Duodenal mucosa (tissue), 2 donors: ENCODE measurements at regions not wholly inside any gene's neighbourhood (a gene's known extent, or its start where the extent isn't known, plus 50 kb on each side); places are given as distances from the start of the nearest gene placed in this dataset.
"Not testable (repeated sequence)": the region's sequence is repeated elsewhere in the genome, so short reads cannot be mapped to it uniquely, and the experiment has no call there.

Experiments used
- H3K27ac ChIP-seq: one replicate; pipeline ENCODE4 v1.7.0; 2013; ENCODE audit warnings: low read depth, low read length
- H3K27me3 ChIP-seq, 2 donors: one replicate each; pipeline ENCODE4 v1.7.0; 2013; ENCODE audit warnings: low read length in 2 of 2, control low read depth in 1 of 2; ENCODE audit not compliant: insufficient read depth in 2 of 2, control insufficient read depth in 1 of 2
- H3K36me3 ChIP-seq, 2 donors: one replicate each; pipeline ENCODE4 v1.7.0; 2013; ENCODE audit warnings: low read length in 2 of 2, control low read depth in 1 of 2; ENCODE audit not compliant: insufficient read depth in 2 of 2, control insufficient read depth in 1 of 2
- H3K4me1 ChIP-seq, 2 donors: one replicate each; pipeline ENCODE4 v1.7.0; 2013; ENCODE audit warnings: low read length in 2 of 2, control low read depth in 1 of 2; ENCODE audit not compliant: insufficient read depth in 2 of 2, control insufficient read depth in 1 of 2
- H3K4me3 ChIP-seq, 2 donors: one replicate each; pipeline ENCODE4 v1.7.0; 2013; ENCODE audit warnings: low read length in 2 of 2, low read depth in 1 of 2
- H3K9ac ChIP-seq, 2 donors: one replicate each; pipeline ENCODE4 v1.7.0; 2013; ENCODE audit warnings: low read length in 2 of 2, low read depth in 1 of 2
- H3K9me3 ChIP-seq, 2 donors: one replicate each; pipeline ENCODE4 v1.7.0; 2013; ENCODE audit warnings: low read length in 2 of 2, control low read depth in 1 of 2; ENCODE audit not compliant: control insufficient read depth in 1 of 2

DNA sequence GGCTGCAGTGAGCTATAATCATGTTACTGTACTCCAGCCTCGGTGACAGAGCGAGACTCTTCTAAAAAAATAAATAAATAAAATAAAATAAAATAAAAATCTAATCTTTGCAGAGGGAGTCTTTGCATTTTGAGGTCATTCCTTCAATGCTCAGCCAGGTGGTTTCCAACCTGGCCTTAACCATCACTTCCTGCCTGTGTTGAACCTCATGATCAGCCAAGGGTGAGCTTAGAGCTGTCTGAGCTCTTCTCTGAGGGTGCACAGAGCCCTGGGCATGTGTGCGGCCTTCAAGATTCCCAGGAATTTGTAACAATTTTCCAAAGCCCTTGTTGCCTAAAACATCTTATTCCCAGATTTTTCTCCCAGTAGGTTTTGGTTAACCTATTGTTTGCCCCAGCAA lies 94.3 kb downstream of the KCNJ12 start:
- H3K9me3 ChIP-seq, H3K27me3 ChIP-seq, H3K9ac ChIP-seq, H3K36me3 ChIP-seq, H3K4me1 ChIP-seq, H3K27ac ChIP-seq, H3K4me3 ChIP-seq: not testable (repeated sequence)

DNA sequence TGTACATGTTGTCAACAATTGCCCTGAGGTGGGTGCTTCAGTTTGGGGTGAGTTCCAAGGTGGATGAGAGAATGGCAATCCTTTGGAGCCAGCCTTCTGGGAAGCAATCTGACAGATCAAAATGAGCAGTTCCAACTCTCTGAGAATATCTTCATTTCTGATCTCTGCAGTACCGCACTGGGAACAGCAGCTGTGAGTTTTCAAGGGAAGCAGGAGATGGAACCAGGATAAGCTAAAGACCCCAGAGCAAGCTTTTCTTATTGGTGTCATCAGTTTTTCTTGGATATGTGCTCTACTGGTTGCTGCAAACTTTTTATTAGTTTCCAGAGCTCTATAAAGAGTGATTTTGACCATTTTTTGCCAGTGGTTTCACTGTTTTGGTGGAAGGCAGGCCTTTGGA lies 94.7 kb downstream of the KCNJ12 start:
- H3K27me3 ChIP-seq, result peaks cover 0 to 2% of the 10 kb centered on the region in 2 donors
- H3K27ac ChIP-seq, result no peak overlapping the region
- H3K9ac ChIP-seq, result no peak overlapping the region
- H3K36me3 ChIP-seq, result no peaks in the 10 kb centered on the region
- no peak overlapping the region for H3K4me3 ChIP-seq
- no peaks in the 10 kb centered on the region for H3K4me1 ChIP-seq
- no peaks in the 10 kb centered on the region for H3K9me3 ChIP-seq

DNA sequence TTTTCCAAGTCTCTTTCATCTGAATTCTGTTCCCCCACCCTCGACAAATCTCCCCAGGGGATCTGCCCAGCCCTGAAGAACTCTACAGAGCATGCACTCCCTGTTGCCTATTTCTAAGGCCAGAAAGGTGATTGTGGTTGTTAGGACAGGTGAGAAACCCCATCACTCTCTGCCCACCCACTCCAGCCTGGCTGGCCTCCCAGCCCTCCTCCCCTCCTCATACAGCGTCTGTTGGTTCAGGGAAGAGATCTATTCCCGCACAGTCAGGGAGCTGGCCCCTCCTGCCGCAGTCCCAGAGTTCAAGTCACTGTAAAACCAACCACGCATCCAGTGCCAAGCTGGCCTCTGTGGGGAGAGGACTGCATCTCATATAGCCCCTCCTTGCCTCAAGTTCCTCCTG lies 98.7 kb downstream of the KCNJ12 start:
- no peak overlapping the region for H3K4me3 ChIP-seq
- no peaks in the 10 kb centered on the region for H3K36me3 ChIP-seq
- no peak overlapping the region for H3K9ac ChIP-seq
- H3K9me3 ChIP-seq, result peaks cover 8 to 9% of the 10 kb centered on the region in 2 donors
- peaks cover 0 to 2% of the 10 kb centered on the region in 2 donors for H3K27me3 ChIP-seq
- no peak overlapping the region for H3K27ac ChIP-seq
- no peaks in the 10 kb centered on the region for H3K4me1 ChIP-seq

DNA sequence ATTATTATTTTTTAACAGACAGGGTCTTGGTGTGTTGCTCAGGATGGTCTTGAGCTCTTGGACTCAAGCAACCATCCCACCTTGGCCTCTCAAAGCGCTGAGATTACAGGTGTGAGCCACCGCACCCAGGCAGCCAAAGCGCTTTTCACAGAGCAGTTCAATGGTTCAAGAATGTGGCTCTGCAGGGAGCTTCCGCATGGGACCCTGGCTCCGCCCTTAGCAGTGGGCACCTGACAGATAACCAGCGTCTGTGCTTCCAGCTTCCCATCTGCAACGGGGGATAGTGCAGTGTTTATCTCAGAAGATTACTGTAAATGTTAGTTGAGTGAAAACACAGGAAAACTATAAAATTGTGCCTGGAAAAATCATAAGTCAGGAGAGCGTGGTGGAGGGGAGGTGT lies 99.4 kb downstream of the KCNJ12 start:
- no peak overlapping the region for H3K27ac ChIP-seq
- H3K4me1 ChIP-seq, result no peaks in the 10 kb centered on the region
- peaks cover 8 to 9% of the 10 kb centered on the region in 2 donors for H3K9me3 ChIP-seq
- no peak overlapping the region for H3K9ac ChIP-seq
- H3K36me3 ChIP-seq, result no peaks in the 10 kb centered on the region
- peaks cover 0 to 2% of the 10 kb centered on the region in 2 donors for H3K27me3 ChIP-seq
- no peak overlapping the region for H3K4me3 ChIP-seq

DNA sequence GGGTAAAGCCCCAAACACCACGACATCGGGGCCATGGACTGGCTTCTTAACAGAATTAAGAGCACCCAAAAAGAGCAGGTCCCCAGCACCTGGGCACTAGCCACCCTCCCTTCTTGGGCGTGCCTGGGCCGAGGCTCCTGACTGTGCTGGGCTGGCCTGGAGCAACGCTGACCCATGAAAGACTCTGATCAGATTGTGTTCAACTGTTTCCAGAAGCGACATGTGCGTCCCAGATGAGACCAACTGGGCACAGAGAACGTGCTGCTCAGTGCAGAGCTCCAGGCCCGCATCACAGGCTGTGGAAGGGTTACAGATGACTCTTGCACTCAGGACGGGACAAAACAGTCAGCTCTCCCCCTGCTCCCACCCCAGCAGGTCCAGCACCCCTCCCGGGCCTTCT lies 100.7 kb downstream of the KCNJ12 start:
- H3K9ac ChIP-seq, result no peak overlapping the region
- no peak overlapping the region for H3K4me3 ChIP-seq
- H3K4me1 ChIP-seq, result no peaks in the 10 kb centered on the region
- H3K27me3 ChIP-seq, result peaks cover 0 to 2% of the 10 kb centered on the region in 2 donors
- no peak overlapping the region for H3K27ac ChIP-seq
- H3K9me3 ChIP-seq, result peaks cover 8 to 9% of the 10 kb centered on the region in 2 donors
- no peaks in the 10 kb centered on the region for H3K36me3 ChIP-seq

DNA sequence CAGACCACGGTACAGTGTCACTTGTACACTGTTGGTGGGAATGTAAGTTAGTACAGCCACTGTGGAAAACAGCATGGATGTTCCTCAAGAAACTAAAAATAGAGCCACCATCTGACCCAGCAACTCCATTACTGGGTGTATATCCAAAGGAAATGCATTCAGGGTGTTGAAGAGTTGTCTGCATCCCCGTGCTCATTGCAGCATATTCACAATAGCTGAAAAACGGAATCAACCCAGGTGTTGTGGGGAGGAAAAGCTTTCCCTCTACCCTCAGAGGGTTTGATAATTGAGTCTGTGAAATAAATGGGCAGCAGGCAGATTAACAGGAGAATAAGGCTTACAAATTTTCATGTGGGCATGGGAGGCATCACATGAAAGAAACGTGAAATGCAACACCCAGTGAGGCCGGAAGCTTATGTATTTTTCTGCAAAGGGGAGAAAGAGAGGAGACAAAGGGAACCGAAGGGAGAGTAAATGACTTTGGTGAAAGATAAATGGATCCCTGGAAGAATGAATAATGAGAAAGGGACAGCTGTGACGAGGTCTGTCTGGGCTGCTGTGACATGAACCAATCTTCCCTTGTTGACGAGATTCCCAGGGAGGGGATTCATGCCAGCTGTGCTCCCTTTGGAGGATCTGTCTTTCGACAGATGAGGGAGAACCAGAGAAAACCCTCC lies 106.2 kb downstream of the KCNJ12 start:
- Histone ChIP-seq H3K4me1 (no peaks in the 10 kb centered on the region), H3K4me3 (no peak overlapping the region), H3K36me3 (no peaks in the 10 kb centered on the region), H3K27ac (no peak overlapping the region), H3K9ac (no peak overlapping the region), H3K27me3 (peaks cover 0 to 12% of the 10 kb centered on the region in 2 donors), H3K9me3 (peaks cover 8 to 9% of the 10 kb centered on the region in 2 donors)

DNA sequence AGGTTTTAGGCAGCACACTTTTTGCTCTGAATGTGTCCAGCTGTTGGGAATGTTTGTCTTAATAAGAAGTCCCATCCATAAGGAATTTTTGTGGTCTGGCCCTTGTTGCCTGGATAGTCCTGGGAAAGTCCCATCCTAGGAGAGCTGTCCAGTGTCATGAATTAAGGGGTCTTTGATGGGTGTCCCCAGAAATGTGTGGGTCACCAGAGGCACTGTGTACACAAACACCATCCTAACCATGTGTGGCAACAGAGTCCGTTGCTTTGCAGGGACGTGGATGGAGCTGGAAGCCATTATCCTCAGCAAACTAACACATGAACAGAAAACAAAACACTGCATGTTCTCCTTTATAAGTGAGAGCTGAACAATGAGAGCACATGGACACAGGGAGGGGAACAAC lies 111.9 kb downstream of the KCNJ12 start:
- not testable (repeated sequence) for H3K27ac ChIP-seq

DNA sequence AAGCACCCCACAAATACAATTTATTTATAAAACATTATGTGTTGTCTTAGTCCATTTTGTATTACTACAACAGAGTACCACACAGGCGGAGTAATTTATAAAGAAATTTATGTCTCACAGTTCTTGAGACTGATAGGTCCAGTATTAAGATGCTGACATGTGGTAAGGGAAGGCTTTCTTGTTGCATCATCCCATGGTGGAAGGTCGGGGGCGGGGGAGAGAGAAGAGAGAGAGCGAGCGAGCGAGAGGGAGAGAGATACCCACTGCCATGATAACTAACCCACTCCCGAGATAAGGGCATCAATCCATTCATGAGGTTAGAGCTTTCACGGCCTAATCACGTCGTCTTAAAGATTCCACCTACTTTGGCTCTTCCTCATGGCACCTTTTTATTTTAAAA lies 117.8 kb downstream of the KCNJ12 start:
- Histone ChIP-seq H3K9ac (no peak overlapping the region), H3K27ac (no peak overlapping the region), H3K4me3 (no peak overlapping the region), H3K4me1 (no peaks in the 10 kb centered on the region), H3K36me3 (no peaks in the 10 kb centered on the region), H3K9me3 (no peaks in the 10 kb centered on the region), H3K27me3 (peaks cover 0 to 7% of the 10 kb centered on the region in 2 donors)

More for the DNA sequence above, 111.9 kb downstream of the KCNJ12 start:
- not testable (repeated sequence) for H3K27me3 ChIP-seq, H3K36me3 ChIP-seq, H3K9ac ChIP-seq, H3K4me1 ChIP-seq, H3K9me3 ChIP-seq, H3K4me3 ChIP-seq

DNA sequence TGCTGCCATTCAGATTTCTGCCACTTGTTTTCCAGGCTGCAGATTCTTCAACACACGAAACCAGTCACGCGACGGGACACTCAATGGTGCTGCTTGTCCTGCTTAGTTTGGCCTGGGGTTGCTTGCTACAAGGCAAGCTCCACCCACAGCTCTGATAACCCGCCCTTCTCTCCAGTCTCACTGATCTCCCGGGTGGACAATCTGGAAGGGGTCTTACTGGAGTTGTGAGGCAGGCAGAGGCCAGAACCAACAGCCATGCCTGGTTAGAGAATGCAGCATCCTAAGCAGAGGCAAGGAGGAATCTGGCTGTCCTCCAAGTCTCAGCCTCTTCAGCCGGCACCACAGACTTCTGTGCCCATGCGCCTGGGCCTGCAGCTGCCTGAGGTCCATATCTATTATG lies 119.1 kb downstream of the KCNJ12 start:
- H3K27me3 ChIP-seq, result peaks cover 0 to 7% of the 10 kb centered on the region in 2 donors
- H3K9me3 ChIP-seq, result no peaks in the 10 kb centered on the region
- no peak overlapping the region for H3K27ac ChIP-seq
- H3K9ac ChIP-seq, result no peak overlapping the region
- H3K4me1 ChIP-seq, result no peaks in the 10 kb centered on the region
- no peaks in the 10 kb centered on the region for H3K36me3 ChIP-seq
- H3K4me3 ChIP-seq, result no peak overlapping the region

DNA sequence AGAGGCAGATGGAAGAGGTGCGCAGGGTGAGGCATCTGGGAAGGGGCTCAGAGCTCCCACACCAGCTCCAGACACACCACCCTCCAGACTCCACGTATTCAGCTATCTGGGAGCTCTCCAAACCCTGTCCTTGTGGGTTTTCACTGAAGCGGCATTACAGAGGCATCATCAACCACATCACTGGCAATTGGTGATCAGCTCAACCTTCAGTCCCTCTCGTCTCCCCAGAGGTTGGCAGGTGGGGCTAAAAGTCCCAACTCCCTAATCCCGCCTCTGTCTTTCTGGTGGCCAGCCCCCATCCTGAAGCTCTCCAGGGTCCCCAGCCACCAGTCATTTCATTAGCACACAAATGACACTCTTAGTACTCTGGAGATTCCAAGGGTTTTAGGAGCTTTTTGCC lies 123.9 kb downstream of the KCNJ12 start:
- Histone ChIP-seq H3K9ac (no peak overlapping the region), H3K27me3 (peaks cover 0 to 7% of the 10 kb centered on the region in 2 donors), H3K4me3 (no peak overlapping the region), H3K9me3 (no peaks in the 10 kb centered on the region), H3K4me1 (no peaks in the 10 kb centered on the region), H3K27ac (no peak overlapping the region), H3K36me3 (no peaks in the 10 kb centered on the region)
